ENCODE measurements at regions not wholly inside any gene's neighbourhood (a gene's known extent, or its start where the extent isn't known, plus 50 kb on each side); places are given as distances from the start of the nearest gene placed in this dataset.

DNA sequence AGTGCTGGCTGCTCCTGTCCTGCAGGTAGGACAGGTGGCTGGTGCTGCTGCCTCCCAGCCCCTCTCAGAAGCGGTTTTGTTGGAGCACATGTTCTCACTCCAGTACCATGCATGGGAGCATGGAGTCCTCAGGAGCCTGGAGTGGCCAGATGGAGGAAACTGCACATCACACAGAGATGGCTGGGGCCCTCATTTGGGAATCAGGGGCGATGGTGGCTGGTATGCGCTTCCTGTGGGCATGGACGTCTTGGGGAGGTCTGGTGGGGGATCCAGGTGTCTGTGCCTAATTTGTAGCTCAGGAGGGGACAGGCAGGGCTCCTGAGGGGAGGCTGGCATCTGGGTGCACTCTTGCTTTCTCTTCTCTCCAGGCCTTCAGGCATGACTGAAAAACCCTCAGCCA lies 168.2 kb downstream of the KLF13 start:
- Histone ChIP-seq H3K27me3 (ENCODE audit: insufficient read depth, low read length) (no peaks in the 10 kb centered on the region), H3K4me3 (ENCODE audit: low read length) (no peak overlapping the region), H3K9me3 (ENCODE audit: low read length) (no peaks in the 10 kb centered on the region), H3K36me3 (ENCODE audit: insufficient read depth, low read length) (no peaks in the 10 kb centered on the region), H3K4me1 (ENCODE audit: insufficient read depth, low read length) (peaks cover 1% of the 10 kb centered on the region), H2AFZ (ENCODE audit: low read depth, low read length) (no peak overlapping the region)

DNA sequence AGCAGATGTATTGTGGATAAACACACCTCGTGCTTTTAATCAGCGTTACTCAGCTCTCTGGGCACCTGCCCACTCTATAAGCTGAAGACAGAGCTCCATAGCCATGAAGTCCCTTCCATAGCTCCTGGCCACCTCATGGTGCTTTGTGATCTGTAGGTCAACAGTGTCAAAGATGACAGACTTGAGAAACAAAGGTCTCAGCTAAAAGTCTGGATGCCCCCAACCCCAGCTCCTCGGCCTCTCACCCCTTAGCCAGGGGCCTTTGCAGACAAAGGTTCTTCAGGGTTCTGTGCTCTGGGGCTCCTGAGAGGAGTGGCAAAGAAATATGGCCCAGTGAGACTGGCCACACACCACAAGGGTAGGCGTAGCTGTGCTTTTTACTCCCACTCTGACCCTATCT lies 168.6 kb downstream of the KLF13 start:
- Histone ChIP-seq H3K4me3 (ENCODE audit: low read length) (no peak overlapping the region), H3K9me3 (ENCODE audit: low read length) (no peaks in the 10 kb centered on the region), H2AFZ (ENCODE audit: low read depth, low read length) (no peak overlapping the region), H3K27me3 (ENCODE audit: insufficient read depth, low read length) (no peaks in the 10 kb centered on the region), H3K36me3 (ENCODE audit: insufficient read depth, low read length) (no peaks in the 10 kb centered on the region), H3K4me1 (ENCODE audit: insufficient read depth, low read length) (no peaks in the 10 kb centered on the region)

DNA sequence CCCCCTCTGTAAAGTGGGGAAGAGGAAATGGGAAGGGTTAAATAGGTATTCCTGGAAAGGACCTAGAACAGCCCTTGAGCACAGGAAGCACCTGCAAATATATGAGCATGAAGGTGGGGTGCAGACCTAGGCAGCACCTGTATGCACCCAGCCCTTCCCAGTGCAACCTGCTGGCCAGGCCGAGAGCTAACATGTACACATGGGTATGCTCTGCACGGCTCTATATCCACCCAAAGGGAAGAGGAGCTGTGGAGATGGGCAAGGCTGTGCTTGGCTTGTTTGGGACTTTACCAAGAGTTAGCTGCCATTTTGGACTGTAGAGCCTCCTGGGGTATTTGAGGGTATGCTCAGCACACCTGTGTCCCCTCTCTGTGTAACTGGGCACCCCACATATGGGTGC lies 171.2 kb downstream of the KLF13 start:
- H2AFZ ChIP-seq (ENCODE audit: low read depth, low read length) = no peak overlapping the region
- H3K9me3 ChIP-seq (ENCODE audit: low read length) = no peaks in the 10 kb centered on the region
- H3K4me3 ChIP-seq (ENCODE audit: low read length) = no peak overlapping the region
- no peaks in the 10 kb centered on the region for H3K27me3 ChIP-seq (ENCODE audit: insufficient read depth, low read length)
- H3K4me1 ChIP-seq (ENCODE audit: insufficient read depth, low read length) = no peaks in the 10 kb centered on the region
- H3K36me3 ChIP-seq (ENCODE audit: insufficient read depth, low read length) = no peaks in the 10 kb centered on the region

DNA sequence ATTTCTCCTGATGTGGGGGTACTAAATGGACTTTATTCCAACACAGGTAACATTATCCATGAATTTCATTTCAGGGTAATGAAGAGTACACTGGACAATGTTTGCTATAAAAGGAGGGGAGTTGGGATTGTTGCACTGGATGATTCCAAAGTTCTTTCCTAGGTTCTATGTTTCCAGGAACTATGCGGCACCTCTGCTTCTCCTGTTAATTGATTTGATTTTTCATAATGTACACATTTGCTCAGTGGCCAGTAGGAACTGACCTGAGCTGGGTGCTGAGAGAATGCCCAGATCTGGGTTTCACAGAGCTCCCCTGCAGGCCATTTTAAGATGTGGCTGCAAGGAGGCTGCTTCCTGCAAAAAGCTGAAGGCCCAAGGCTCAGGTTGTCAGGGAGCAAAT lies 171.7 kb downstream of the KLF13 start:
- no peak overlapping the region for H2AFZ ChIP-seq (ENCODE audit: low read depth, low read length)
- H3K27me3 ChIP-seq (ENCODE audit: insufficient read depth, low read length) = no peaks in the 10 kb centered on the region
- no peaks in the 10 kb centered on the region for H3K4me1 ChIP-seq (ENCODE audit: insufficient read depth, low read length)
- H3K4me3 ChIP-seq (ENCODE audit: low read length) = no peak overlapping the region
- no peaks in the 10 kb centered on the region for H3K9me3 ChIP-seq (ENCODE audit: low read length)
- no peaks in the 10 kb centered on the region for H3K36me3 ChIP-seq (ENCODE audit: insufficient read depth, low read length)

DNA sequence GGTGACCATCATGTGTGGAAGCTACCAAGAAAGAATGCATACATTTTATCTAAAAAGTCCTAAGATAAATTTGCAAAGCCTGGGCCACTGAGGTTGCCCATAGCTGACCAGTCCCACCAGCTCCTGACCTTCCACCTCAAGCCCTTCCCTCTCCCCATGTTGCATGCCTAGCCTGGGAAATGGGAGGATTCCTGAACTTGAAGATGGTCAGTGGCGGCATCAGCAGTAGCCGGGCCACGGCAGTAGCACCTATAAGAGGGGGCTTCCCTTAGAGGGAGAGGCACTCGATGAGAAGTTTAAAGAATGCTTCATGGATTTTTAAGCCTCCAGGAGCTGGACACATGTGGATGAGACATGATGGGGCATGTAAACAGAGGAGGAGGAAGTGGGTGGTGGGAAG lies 172.1 kb downstream of the KLF13 start:
- H2AFZ ChIP-seq (ENCODE audit: low read depth, low read length) = no peak overlapping the region

DNA sequence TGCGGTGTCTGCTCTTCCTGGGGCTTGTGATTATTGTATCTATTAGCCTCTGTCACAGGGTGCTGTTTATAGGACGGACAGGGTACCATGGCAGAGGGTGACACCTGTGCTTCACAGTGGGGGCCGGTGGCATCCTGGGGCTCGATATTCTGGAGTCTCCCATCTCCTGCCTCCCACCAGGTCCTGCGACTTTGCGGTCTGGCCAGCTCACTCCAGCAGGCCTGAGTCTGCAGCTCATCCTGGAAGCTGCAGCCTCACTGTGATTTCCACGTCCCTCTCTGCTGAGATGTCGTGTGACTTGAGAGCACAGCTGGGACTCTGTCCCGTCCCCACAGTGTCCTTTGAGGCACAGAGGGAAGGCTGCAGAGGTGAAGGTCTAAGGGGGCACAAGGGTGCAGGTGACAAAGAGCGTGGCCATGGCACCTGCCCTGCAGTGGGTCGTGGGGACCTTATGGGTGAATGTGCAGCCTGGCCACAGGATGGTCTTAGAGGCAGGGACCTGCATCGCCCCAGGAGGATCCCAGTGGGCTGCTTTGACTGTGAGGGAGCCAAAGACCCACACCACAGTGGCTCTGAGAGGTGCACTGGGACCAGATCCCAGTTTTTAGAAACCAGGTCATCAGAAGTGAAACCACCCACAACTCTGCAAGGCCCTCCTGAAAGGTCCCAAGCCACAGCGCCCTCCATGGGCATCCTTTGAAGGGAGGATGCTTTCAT lies 172.8 kb downstream of the KLF13 start:
- H3K4me1 ChIP-seq (ENCODE audit: insufficient read depth, low read length) = no peaks in the 10 kb centered on the region
- no peaks in the 10 kb centered on the region for H3K27me3 ChIP-seq (ENCODE audit: insufficient read depth, low read length)
- H3K36me3 ChIP-seq (ENCODE audit: insufficient read depth, low read length) = no peaks in the 10 kb centered on the region
- no peaks in the 10 kb centered on the region for H3K9me3 ChIP-seq (ENCODE audit: low read length)
- no peak overlapping the region for H2AFZ ChIP-seq (ENCODE audit: low read depth, low read length)
- no peak overlapping the region for H3K4me3 ChIP-seq (ENCODE audit: low read length)

More for the DNA sequence above, 172.1 kb downstream of the KLF13 start:
- Histone ChIP-seq H3K27me3 (ENCODE audit: insufficient read depth, low read length) (no peaks in the 10 kb centered on the region), H3K4me3 (ENCODE audit: low read length) (no peak overlapping the region), H3K4me1 (ENCODE audit: insufficient read depth, low read length) (no peaks in the 10 kb centered on the region), H3K9me3 (ENCODE audit: low read length) (no peaks in the 10 kb centered on the region), H3K36me3 (ENCODE audit: insufficient read depth, low read length) (no peaks in the 10 kb centered on the region)

DNA sequence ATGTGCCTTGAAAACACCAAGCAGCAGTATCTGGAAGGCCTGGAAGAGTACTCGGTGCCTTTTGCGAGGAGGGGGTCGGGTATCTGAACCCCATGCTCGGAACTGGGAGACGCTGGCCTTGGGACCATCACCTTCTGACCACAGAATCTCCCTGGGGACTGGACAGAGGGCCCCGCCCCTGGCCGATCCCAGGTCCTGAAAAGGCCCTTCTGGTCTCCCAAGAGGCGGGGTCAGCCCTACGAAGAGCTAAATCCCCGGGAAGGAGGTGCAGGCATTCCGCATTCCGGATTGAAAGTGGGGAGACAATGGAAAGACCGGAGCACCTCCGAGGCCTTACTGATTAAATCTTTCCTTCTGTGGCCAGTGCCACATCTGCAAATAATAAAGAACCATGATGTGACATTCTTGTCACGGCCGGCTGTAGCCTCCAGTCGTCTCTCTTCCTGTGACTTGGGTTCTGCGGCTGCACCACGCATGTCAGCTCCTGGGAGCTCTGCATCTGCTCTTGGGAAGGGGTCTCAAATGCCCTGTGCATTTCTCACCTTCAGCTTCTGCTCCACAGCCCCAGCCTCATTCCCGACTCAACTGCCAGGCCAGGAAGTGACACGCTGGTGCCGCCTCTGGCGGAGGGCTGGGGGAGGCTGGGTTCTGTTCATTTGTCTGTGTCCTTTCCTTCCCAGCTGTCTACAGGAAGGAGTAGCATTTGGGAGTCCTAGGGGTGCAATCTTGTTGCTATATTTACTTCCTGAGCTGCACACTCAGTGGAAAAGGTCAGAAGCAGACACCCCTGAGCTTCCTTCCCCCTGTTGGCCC lies 173.5 kb downstream of the KLF13 start:
- H3K4me1 ChIP-seq (ENCODE audit: insufficient read depth, low read length) = no peaks in the 10 kb centered on the region
- H2AFZ ChIP-seq (ENCODE audit: low read depth, low read length) = no peak overlapping the region
- no peaks in the 10 kb centered on the region for H3K27me3 ChIP-seq (ENCODE audit: insufficient read depth, low read length)
- no peak overlapping the region for H3K4me3 ChIP-seq (ENCODE audit: low read length)
- no peaks in the 10 kb centered on the region for H3K36me3 ChIP-seq (ENCODE audit: insufficient read depth, low read length)
- H3K9me3 ChIP-seq (ENCODE audit: low read length) = no peaks in the 10 kb centered on the region

- H3K27me3 ChIP-seq (ENCODE audit: insufficient read depth, low read length) = no peaks in the 10 kb centered on the region
- no peak overlapping the region for H2AFZ ChIP-seq (ENCODE audit: low read depth, low read length)
- no peaks in the 10 kb centered on the region for H3K9me3 ChIP-seq (ENCODE audit: low read length)
- no peaks in the 10 kb centered on the region for H3K4me1 ChIP-seq (ENCODE audit: insufficient read depth, low read length)
- no peaks in the 10 kb centered on the region for H3K36me3 ChIP-seq (ENCODE audit: insufficient read depth, low read length)
- H3K4me3 ChIP-seq (ENCODE audit: low read length) = no peak overlapping the region
Measured at GRCh38 chr15:31500766-31501449, 174.3 kb downstream of the KLF13 start.

DNA sequence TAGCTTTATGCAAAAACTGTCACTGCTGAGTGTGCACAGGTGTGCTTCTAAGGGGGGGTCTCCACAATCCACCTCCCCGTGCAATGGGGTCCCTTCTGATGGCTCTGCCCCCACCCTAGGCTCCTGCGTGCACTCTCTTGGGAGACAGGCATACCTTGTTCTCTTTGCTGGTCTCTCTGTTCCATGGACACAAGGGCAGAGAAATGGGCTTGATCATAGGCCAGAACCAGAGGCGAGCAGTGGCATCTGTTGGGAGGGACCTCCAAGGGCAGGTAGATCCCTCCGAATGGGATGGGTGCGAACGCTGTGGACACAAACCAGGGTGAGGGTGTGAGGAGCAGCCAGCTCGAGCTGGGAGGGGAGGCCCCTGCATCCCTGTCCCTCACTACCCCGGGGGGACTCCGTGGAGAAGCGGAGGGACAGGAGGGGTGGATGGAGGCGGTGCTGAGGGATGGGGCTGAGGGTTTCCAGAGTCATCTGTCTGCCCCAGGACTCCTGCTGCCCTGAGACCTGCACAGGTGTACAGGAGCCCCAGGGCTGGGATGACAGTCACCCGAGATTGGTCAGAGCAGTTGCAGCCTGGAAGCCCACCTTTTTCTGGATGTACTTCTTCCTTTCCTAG lies 175.0 kb downstream of the KLF13 start:
- Histone ChIP-seq H3K9me3 (ENCODE audit: low read length) (no peaks in the 10 kb centered on the region), H3K4me3 (ENCODE audit: low read length) (no peak overlapping the region), H2AFZ (ENCODE audit: low read depth, low read length) (no peak overlapping the region), H3K4me1 (ENCODE audit: insufficient read depth, low read length) (no peaks in the 10 kb centered on the region), H3K36me3 (ENCODE audit: insufficient read depth, low read length) (no peaks in the 10 kb centered on the region), H3K27me3 (ENCODE audit: insufficient read depth, low read length) (no peaks in the 10 kb centered on the region)

- no peaks in the 10 kb centered on the region for H3K4me1 ChIP-seq (ENCODE audit: insufficient read depth, low read length)
- H3K9me3 ChIP-seq (ENCODE audit: low read length) = no peaks in the 10 kb centered on the region
- H3K4me3 ChIP-seq (ENCODE audit: low read length) = no peak overlapping the region
- H2AFZ ChIP-seq (ENCODE audit: low read depth, low read length) = no peak overlapping the region
- no peaks in the 10 kb centered on the region for H3K27me3 ChIP-seq (ENCODE audit: insufficient read depth, low read length)
- no peaks in the 10 kb centered on the region for H3K36me3 ChIP-seq (ENCODE audit: insufficient read depth, low read length)
Measured at GRCh38 chr15:31502541-31503229, 176.1 kb downstream of the KLF13 start.

- Histone ChIP-seq H3K4me3 (ENCODE audit: low read length) (no peak overlapping the region), H3K27me3 (ENCODE audit: insufficient read depth, low read length) (no peaks in the 10 kb centered on the region), H3K36me3 (ENCODE audit: insufficient read depth, low read length) (no peaks in the 10 kb centered on the region), H3K4me1 (ENCODE audit: insufficient read depth, low read length) (no peaks in the 10 kb centered on the region), H3K9me3 (ENCODE audit: low read length) (no peaks in the 10 kb centered on the region), H2AFZ (ENCODE audit: low read depth, low read length) (no peak overlapping the region)
Measured at GRCh38 chr15:31503256-31503655, 176.6 kb downstream of the KLF13 start.

- no peaks in the 10 kb centered on the region for H3K36me3 ChIP-seq (ENCODE audit: insufficient read depth, low read length)
- no peaks in the 10 kb centered on the region for H3K4me1 ChIP-seq (ENCODE audit: insufficient read depth, low read length)
- no peak overlapping the region for H2AFZ ChIP-seq (ENCODE audit: low read depth, low read length)
- no peaks in the 10 kb centered on the region for H3K9me3 ChIP-seq (ENCODE audit: low read length)
- H3K4me3 ChIP-seq (ENCODE audit: low read length) = no peak overlapping the region
- H3K27me3 ChIP-seq (ENCODE audit: insufficient read depth, low read length) = no peaks in the 10 kb centered on the region
Measured at GRCh38 chr15:31503758-31504461, 177.3 kb downstream of the KLF13 start.
